Activated naive CD8-positive, alpha-beta T cell treated with anti-CD3 and anti-CD28 coated beads, Interleukin-2, amount 10 ng/mL, durations not matched to agents 7 days and 5 days (primary cell): ENCODE measurements at regions not wholly inside any gene's neighbourhood (a gene's known extent, or its start where the extent isn't known, plus 50 kb on each side); places are given as distances from the start of the nearest gene placed in this dataset.
"Not testable (repeated sequence)": the region's sequence is repeated elsewhere in the genome, so short reads cannot be mapped to it uniquely, and the experiment has no call there.

Experiments used
- ATAC-seq: fragments of 150-1000 bp; cut with Tn5 transposase; one replicate; pipeline ENCODE4 v1.10.0; 2021; ENCODE audit warnings: low read depth, moderate library complexity
- POLR2A ChIA-PET: fragments of 350-600 bp; sonication (Branson Sonifier 250); formaldehyde crosslinking; loops from one replicate; lab custom pipeline; 2021; ENCODE audit warnings: antibody characterized with exemption; lab: Charles Lee
- DNase-seq: peaks from one replicate; pipeline ENCODE4 v3.0.0; 2021
- H3K27ac Mint-ChIP-seq: one replicate; pipeline ENCODE4 v1.8.0; 2022; ENCODE audit warnings: mild to moderate bottlenecking, mixed read lengths
- H3K27me3 Mint-ChIP-seq: one replicate; pipeline ENCODE4 v1.8.0; 2022; ENCODE audit warnings: mild to moderate bottlenecking, moderate library complexity, mixed read lengths
- H3K36me3 Mint-ChIP-seq: one replicate; pipeline ENCODE4 v1.8.0; 2021; ENCODE audit warnings: mild to moderate bottlenecking, mixed read lengths
- H3K4me1 Mint-ChIP-seq: one replicate; pipeline ENCODE4 v1.8.0; 2021; ENCODE audit warnings: mixed read lengths
- H3K4me3 Mint-ChIP-seq: one replicate; pipeline ENCODE4 v1.8.0; 2022; ENCODE audit warnings: mild to moderate bottlenecking, moderate library complexity, mixed read lengths
- H3K9me3 Mint-ChIP-seq: one replicate; pipeline ENCODE4 v1.8.0; 2021; ENCODE audit warnings: mixed read lengths

GRCh38 chr1:185400052-185400451 lies 83.0 kb upstream of the IVNS1ABP start:
- H3K9me3 Mint-ChIP-seq: peaks cover 5% of the 10 kb centered on the region
- no peak for ATAC-seq
- POLR2A ChIA-PET: interaction anchor here (0.6 kb wide), 1 partner anchor 253 kb away, joined by 3 read pairs; no protein-coding TSS in a partner anchor
- peaks cover 29% of the 10 kb centered on the region for H3K36me3 Mint-ChIP-seq
- H3K4me3 Mint-ChIP-seq: no peak overlapping the region
- no peak for DNase-seq
- H3K4me1 Mint-ChIP-seq: peaks cover 26% of the 10 kb centered on the region
- H3K27me3 Mint-ChIP-seq: no peaks in the 10 kb centered on the region
- H3K27ac Mint-ChIP-seq: no peak overlapping the region

GRCh38 chr1:185398599-185398998 lies 81.6 kb upstream of the IVNS1ABP start:
- POLR2A ChIA-PET: no interaction called here
- H3K4me3 Mint-ChIP-seq: no peak overlapping the region
- H3K27ac Mint-ChIP-seq: no peak overlapping the region
- peaks cover 5% of the 10 kb centered on the region for H3K9me3 Mint-ChIP-seq
- DNase-seq (no peak), ATAC-seq (no peak)
- peaks cover 18% of the 10 kb centered on the region for H3K4me1 Mint-ChIP-seq
- H3K36me3 Mint-ChIP-seq: peaks cover 27% of the 10 kb centered on the region
- no peaks in the 10 kb centered on the region for H3K27me3 Mint-ChIP-seq

- ATAC-seq: no peak
- POLR2A ChIA-PET: no interaction called here
Measured at GRCh38 chr1:185398022-185398421, 81.0 kb upstream of the IVNS1ABP start.

GRCh38 chr1:185397183-185397582 lies 80.1 kb upstream of the IVNS1ABP start:
- POLR2A ChIA-PET: interaction anchor here (0.8 kb wide), 1 partner anchor 9 kb away, joined by 3 read pairs; no protein-coding TSS in a partner anchor
- H3K4me3 Mint-ChIP-seq: no peak overlapping the region
- ATAC-seq: no peak

More at GRCh38 chr1:185398022-185398421, 81.0 kb upstream of the IVNS1ABP start:
- H3K27ac Mint-ChIP-seq: no peak overlapping the region
- peaks cover 24% of the 10 kb centered on the region for H3K36me3 Mint-ChIP-seq
- H3K4me3 Mint-ChIP-seq: no peak overlapping the region
- H3K27me3 Mint-ChIP-seq: no peaks in the 10 kb centered on the region
- peaks cover 15% of the 10 kb centered on the region for H3K4me1 Mint-ChIP-seq
- H3K9me3 Mint-ChIP-seq: peaks cover 5% of the 10 kb centered on the region
- DNase-seq: no peak

GRCh38 chr1:185396126-185396525 lies 79.1 kb upstream of the IVNS1ABP start:
- no peak for ATAC-seq
- Mint-ChIP-seq H3K4me3 (no peak overlapping the region), H3K27ac (no peak overlapping the region), H3K27me3 (no peaks in the 10 kb centered on the region), H3K36me3 (peaks cover 16% of the 10 kb centered on the region), H3K4me1 (peaks cover 11% of the 10 kb centered on the region), H3K9me3 (peaks cover 2% of the 10 kb centered on the region)
- POLR2A ChIA-PET: no interaction called here
- DNase-seq: no peak

More at GRCh38 chr1:185397183-185397582, 80.1 kb upstream of the IVNS1ABP start:
- H3K27ac Mint-ChIP-seq: no peak overlapping the region
- DNase-seq: no peak
- H3K9me3 Mint-ChIP-seq: peaks cover 3% of the 10 kb centered on the region
- peaks cover 12% of the 10 kb centered on the region for H3K4me1 Mint-ChIP-seq
- H3K27me3 Mint-ChIP-seq: no peaks in the 10 kb centered on the region
- H3K36me3 Mint-ChIP-seq: peaks cover 17% of the 10 kb centered on the region

GRCh38 chr1:185393815-185394214 lies 76.8 kb upstream of the IVNS1ABP start:
- ATAC-seq (no peak), DNase-seq (no peak)
- Mint-ChIP-seq H3K9me3 (no peaks in the 10 kb centered on the region), H3K27me3 (no peaks in the 10 kb centered on the region), H3K4me1 (peaks cover 4% of the 10 kb centered on the region), H3K27ac (no peak overlapping the region), H3K4me3 (no peak overlapping the region), H3K36me3 (peaks cover 10% of the 10 kb centered on the region)
- POLR2A ChIA-PET: interaction anchor here (0.7 to 1.3 kb wide), 3 partner anchors 17 to 76 kb away, joined by 3 to 10 read pairs (median 3); partner anchors contain the start of gene IVNS1ABP

- Mint-ChIP-seq H3K9me3 (no peaks in the 10 kb centered on the region), H3K27me3 (no peaks in the 10 kb centered on the region), H3K27ac (no peak overlapping the region), H3K4me3 (no peak overlapping the region), H3K4me1 (peaks cover 4% of the 10 kb centered on the region), H3K36me3 (peaks cover 8% of the 10 kb centered on the region)
- no peak for ATAC-seq
- POLR2A ChIA-PET: interaction anchor here (0.7 to 1.3 kb wide), 3 partner anchors 16 to 76 kb away, joined by 3 to 10 read pairs (median 3); partner anchors contain the start of gene IVNS1ABP
- no peak for DNase-seq
Measured at GRCh38 chr1:185393205-185393604, 76.2 kb upstream of the IVNS1ABP start.

- Mint-ChIP-seq H3K36me3 (peaks cover 10% of the 10 kb centered on the region), H3K27ac (no peak overlapping the region), H3K4me1 (peaks cover 6% of the 10 kb centered on the region), H3K27me3 (no peaks in the 10 kb centered on the region), H3K4me3 (no peak overlapping the region), H3K9me3 (peaks cover 7% of the 10 kb centered on the region)
- POLR2A ChIA-PET: no interaction called here
- no peak for ATAC-seq
- no peak for DNase-seq
Measured at GRCh38 chr1:185388815-185389214, 71.8 kb upstream of the IVNS1ABP start.

- Mint-ChIP-seq H3K9me3 (peaks cover 8% of the 10 kb centered on the region), H3K27ac (no peak overlapping the region), H3K4me3 (no peak overlapping the region), H3K27me3 (no peaks in the 10 kb centered on the region), H3K4me1 (peaks cover 6% of the 10 kb centered on the region), H3K36me3 (peaks cover 11% of the 10 kb centered on the region)
- POLR2A ChIA-PET: no interaction called here
- DNase-seq (no peak), ATAC-seq (no peak)
Measured at GRCh38 chr1:185388346-185388745, 71.3 kb upstream of the IVNS1ABP start.

- Mint-ChIP-seq H3K27ac (no peak overlapping the region), H3K4me1 (peaks cover 6% of the 10 kb centered on the region), H3K36me3 (peaks cover 28% of the 10 kb centered on the region), H3K4me3 (no peak overlapping the region), H3K9me3 (peaks cover 21% of the 10 kb centered on the region), H3K27me3 (peaks cover 2% of the 10 kb centered on the region)
- ATAC-seq (no peak), DNase-seq (no peak)
- POLR2A ChIA-PET: no interaction called here
Measured at GRCh38 chr1:185385991-185386390, 68.9 kb upstream of the IVNS1ABP start.

GRCh38 chr1:185383805-185384204 lies 66.8 kb upstream of the IVNS1ABP start:
- DNase-seq, H3K27me3 Mint-ChIP-seq, H3K4me1 Mint-ChIP-seq, H3K27ac Mint-ChIP-seq, ATAC-seq, H3K4me3 Mint-ChIP-seq: not testable (repeated sequence)
- H3K36me3 Mint-ChIP-seq: peaks cover 31% of the 10 kb centered on the region
- peaks cover 21% of the 10 kb centered on the region for H3K9me3 Mint-ChIP-seq
- POLR2A ChIA-PET: interaction anchor here (0.6 kb wide), 1 partner anchor 66 kb away, joined by 3 read pairs; the partner anchor contains the start of gene IVNS1ABP

GRCh38 chr1:185377831-185378230 lies 60.8 kb upstream of the IVNS1ABP start:
- no peak for ATAC-seq
- H3K36me3 Mint-ChIP-seq: peaks cover 35% of the 10 kb centered on the region
- H3K4me1 Mint-ChIP-seq: peaks cover 16% of the 10 kb centered on the region
- H3K4me3 Mint-ChIP-seq: no peak overlapping the region
- POLR2A ChIA-PET: interaction anchor here (0.6 to 1.6 kb wide), 2 partner anchors 60 to 64 kb away, joined by 3 to 7 read pairs; partner anchors contain the start of gene IVNS1ABP
- peaks cover 13% of the 10 kb centered on the region for H3K9me3 Mint-ChIP-seq
- DNase-seq: no peak
- H3K27ac Mint-ChIP-seq: no peak overlapping the region
- H3K27me3 Mint-ChIP-seq: peaks cover 2% of the 10 kb centered on the region

GRCh38 chr1:185376840-185377635 lies 60.0 kb upstream of the IVNS1ABP start:
- Mint-ChIP-seq H3K36me3 (peaks cover 37% of the 10 kb centered on the region), H3K27ac (no peak overlapping the region), H3K9me3 (peaks cover 14% of the 10 kb centered on the region), H3K4me3 (peak overlapping the region; percentile 6), H3K4me1 (peaks cover 16% of the 10 kb centered on the region), H3K27me3 (peaks cover 2% of the 10 kb centered on the region)
- ATAC-seq (peak; percentile 65), DNase-seq (peak; percentile 35)
- POLR2A ChIA-PET: interaction anchor here (0.6 to 1.6 kb wide), 4 partner anchors 16 to 65 kb away, joined by 3 to 10 read pairs (median 5); partner anchors contain the start of gene IVNS1ABP
